Large intestine (tissue), 3 donors: ENCODE measurements at regions not wholly inside any gene's neighbourhood (a gene's known extent, or its start where the extent isn't known, plus 50 kb on each side); places are given as distances from the start of the nearest gene placed in this dataset.

Experiments
- DNase-seq, 2 donors: peaks; one replicate each; pipeline versions ENCODE4 v3.0.0 to v3.0.0-alpha.2; 2013
- H3K27ac ChIP-seq: one replicate; pipeline ENCODE4 v1.5.1; 2013; ENCODE audit warnings: low read length
- H3K27me3 ChIP-seq: 2 replicates; pipeline ENCODE4 v1.6.1; 2013; ENCODE audit warnings: low read length; ENCODE audit not compliant: control insufficient read depth, insufficient read depth
- H3K36me3 ChIP-seq: 2 replicates; pipeline ENCODE4 v1.6.1; 2013; ENCODE audit warnings: low read length; ENCODE audit not compliant: control insufficient read depth, insufficient read depth
- H3K4me1 ChIP-seq: one replicate; pipeline ENCODE4 v1.6.1; 2013; ENCODE audit warnings: low read length; ENCODE audit not compliant: control insufficient read depth, insufficient read depth
- H3K4me3 ChIP-seq: one replicate; pipeline ENCODE4 v1.5.1; 2013; ENCODE audit warnings: low read length
- H3K9me3 ChIP-seq: one replicate; pipeline ENCODE4 v1.6.1; 2013; ENCODE audit warnings: mild to moderate bottlenecking, low read depth, low read length, moderate library complexity; ENCODE audit not compliant: control insufficient read depth
- WGBS: methylation state at CpG from one replicate; pipeline ENCODE4 v1.1.5; 2013; ENCODE audit warnings: low lambda C conversion rate; ENCODE audit not compliant: insufficient coverage; 5-methylcytosine and 5-hydroxymethylcytosine counted together

DNA sequence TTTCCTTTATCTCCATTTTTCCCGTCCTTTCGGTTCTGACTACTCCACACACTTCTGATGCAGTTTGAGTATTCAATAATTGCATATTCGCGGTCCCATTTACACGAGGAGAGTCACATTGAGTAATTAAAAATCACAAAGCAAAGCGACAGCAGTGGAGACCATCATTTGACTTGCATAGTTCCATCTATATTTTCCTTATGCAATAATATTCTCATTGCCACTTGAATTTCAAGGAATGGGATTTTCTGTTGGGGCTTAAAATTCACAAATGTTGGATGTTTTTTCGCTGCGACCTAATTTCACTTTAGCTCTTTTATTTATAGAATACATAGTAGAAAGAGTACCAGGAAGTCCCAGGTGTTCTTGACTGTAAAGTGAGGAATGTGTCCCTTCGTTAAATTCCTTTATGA lies 186.8 kb downstream of the ZEB2 start:
- H3K9me3 ChIP-seq, result no peaks in the 10 kb centered on the region
- WGBS, result 66% methylated on average over 7 of the region's 9 CpGs
- no peaks in the 10 kb centered on the region for H3K27me3 ChIP-seq
- peaks cover 4% of the 10 kb centered on the region for H3K4me1 ChIP-seq
- H3K4me3 ChIP-seq, result peak overlapping the region; percentile 63
- peak in 1 of 2 donors; percentile 6 for DNase-seq
- peak overlapping the region; percentile 81 for H3K27ac ChIP-seq
- H3K36me3 ChIP-seq, result no peaks in the 10 kb centered on the region

DNA sequence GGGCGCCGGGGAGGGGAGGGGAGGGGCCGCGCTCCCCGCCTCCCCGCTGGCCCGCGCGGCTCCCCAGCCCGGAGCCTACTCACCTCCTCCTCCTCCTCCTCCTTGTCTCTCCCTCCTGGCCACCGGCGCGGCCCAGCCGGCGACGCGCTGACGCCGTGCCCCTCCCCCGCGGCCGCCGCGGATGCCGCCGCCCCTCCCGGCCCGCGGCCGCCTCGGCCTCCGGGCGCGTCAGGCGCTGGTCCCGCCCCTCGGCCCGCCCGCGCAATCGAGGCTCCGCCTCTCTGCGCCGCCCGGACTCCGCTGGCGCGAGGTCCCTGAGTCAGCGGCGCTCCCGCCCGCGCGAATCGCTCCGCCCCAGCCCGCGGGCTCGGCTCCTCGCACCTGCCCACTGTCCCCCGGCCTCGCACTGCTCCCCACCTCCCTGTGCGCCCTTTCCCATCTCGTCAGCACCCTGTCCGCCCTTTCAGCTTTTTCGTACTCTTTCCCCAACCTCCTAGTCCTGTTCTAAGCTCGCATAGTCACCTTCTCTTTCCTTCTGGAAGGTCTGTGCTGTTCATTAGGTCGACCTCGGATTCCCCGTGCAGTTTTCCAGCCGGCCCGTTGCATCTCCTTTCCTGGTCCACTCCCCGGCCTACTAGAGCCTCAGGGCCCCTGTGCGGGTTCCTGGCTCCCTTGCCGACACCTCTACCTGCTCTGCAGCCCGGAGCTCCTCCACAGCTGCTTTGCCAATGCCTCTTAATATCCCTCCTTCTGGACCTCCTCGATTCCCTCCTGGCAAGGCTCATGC lies 187.4 kb downstream of the ZEB2 start:
- Histone ChIP-seq H3K9me3 (no peaks in the 10 kb centered on the region), H3K4me3 (peak overlapping the region; percentile 63), H3K27me3 (no peaks in the 10 kb centered on the region), H3K36me3 (no peaks in the 10 kb centered on the region), H3K4me1 (peaks cover 4% of the 10 kb centered on the region), H3K27ac (peak overlapping the region; percentile 81)
- DNase-seq, result peak; percentile 90 to 96
- 22% methylated on average over 2 of the region's 77 CpGs for WGBS

DNA sequence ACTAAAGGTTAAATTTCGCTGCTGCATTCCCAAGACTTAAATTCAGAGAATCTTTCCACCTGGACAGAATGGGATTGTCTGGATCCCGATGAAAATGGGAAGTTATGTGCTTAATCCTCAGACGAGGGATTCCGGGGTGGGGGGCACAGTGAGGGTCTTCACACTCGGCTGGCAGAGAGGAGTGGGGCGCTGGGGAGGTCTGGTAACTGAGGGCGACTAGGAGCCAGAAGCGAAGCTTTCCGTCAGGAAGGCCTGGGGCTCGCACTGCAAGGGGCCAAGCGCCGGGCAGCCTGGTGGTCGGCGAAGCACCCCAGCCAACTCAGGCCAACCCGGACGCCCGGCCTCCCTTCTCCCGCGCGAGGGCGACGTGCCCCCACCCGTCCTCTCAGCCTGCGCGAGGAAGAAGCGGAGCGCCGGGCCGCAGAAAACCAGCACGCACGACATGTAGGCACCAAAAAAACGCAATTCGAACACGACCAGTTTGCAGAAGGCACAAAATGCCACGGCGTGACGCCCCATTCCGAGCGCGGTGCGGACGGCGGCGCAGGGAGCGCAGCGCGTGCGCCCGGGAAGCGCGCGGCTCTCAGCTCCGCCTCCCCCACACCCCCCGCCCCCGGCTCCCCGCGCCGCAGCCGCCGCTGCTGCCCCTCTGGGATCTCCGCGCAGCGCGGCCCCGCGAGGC lies 188.1 kb downstream of the ZEB2 start:
- peak overlapping the region; percentile 62 for H3K4me3 ChIP-seq
- H3K36me3 ChIP-seq, result no peaks in the 10 kb centered on the region
- H3K27ac ChIP-seq, result peak overlapping the region; percentile 83
- peaks cover 4% of the 10 kb centered on the region for H3K4me1 ChIP-seq
- no peak for DNase-seq
- no CpG with 5 or more reads among the region's 66 CpGs for WGBS
- H3K27me3 ChIP-seq, result no peaks in the 10 kb centered on the region
- no peaks in the 10 kb centered on the region for H3K9me3 ChIP-seq

DNA sequence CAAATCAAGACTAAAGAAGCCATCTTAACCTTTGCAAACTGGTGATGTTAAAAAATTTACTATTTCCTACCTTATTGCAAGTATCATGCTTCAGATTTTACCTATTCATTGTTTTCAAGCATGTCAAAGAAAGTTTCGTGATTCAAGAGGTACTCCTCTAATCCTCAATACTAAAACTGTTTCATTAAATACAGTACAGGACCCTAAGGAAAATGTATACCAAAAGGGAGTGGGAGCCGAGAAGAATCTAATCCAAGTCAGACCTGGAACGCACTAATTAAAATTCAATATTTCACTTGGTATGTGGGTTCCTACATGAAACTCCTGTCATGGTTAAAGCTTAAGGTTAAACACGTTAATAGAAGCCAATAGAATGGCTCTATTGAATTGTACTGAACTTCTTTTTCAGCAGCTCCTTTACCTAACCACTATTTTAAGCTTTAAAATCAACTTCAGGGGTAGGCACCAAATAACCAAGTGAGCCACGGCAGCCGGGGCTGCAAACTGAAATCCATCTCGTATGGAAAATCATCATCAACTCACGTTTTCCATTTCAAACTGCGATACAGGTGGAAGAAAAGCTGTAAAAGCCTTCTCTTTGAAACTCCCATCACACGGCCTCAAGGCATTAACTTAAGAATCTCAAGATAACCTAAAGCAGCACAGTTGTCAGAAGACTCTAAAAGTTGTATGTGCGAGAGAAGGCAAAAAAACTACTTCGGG lies 188.8 kb downstream of the ZEB2 start:
- peak in 1 of 2 donors; percentile 58 for DNase-seq
- Histone ChIP-seq H3K4me1 (peaks cover 4% of the 10 kb centered on the region), H3K9me3 (no peaks in the 10 kb centered on the region), H3K27me3 (no peaks in the 10 kb centered on the region), H3K36me3 (no peaks in the 10 kb centered on the region), H3K4me3 (peak overlapping the region; percentile 62), H3K27ac (peak overlapping the region; percentile 83)
- WGBS, result 0% methylated on average over 1 of the region's 12 CpGs

DNA sequence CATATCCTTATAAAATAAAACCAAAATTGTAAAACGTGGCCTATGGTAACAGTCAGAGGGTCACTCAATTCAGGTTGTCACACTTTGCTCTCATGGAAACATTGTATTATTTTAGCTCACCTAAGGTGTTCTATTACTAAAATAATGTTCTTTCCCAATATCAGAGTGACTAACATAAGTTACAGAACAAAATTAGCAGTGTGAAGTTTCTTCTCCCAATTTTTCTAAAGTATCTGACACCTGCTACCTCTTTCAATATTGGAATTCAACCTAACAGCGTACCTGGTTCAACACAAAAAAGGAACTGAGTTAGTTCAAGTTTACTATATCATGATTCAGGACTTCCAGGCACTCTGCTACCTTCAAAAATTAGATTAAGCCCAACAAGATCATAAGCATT lies 190.4 kb downstream of the ZEB2 start:
- no CpG with 5 or more reads among the region's 2 CpGs for WGBS
- Histone ChIP-seq H3K4me3 (no peak overlapping the region), H3K27ac (no peak overlapping the region), H3K9me3 (no peaks in the 10 kb centered on the region), H3K36me3 (no peaks in the 10 kb centered on the region), H3K27me3 (no peaks in the 10 kb centered on the region), H3K4me1 (peaks cover 7% of the 10 kb centered on the region)
- no peak for DNase-seq

DNA sequence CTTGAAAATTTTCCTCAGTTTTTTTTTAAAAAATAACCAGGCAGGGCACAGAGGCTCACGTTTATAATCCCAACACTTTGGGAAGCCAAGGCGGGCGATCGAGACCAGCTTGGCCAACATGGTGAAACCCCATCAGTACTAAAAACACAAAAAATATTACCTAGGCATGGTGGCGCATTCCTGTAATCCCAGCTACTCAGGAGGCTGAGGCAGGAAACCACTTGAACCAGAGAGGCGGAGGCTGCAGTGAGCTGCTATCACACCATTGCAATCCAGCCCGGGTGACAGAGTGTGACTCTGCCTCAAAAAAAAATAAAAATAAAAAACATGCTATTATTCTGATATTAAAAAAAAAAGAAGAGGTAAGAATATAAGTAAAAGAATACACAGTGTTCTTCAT lies 191.0 kb downstream of the ZEB2 start:
- Histone ChIP-seq H3K27ac (no peak overlapping the region), H3K36me3 (no peaks in the 10 kb centered on the region), H3K4me1 (peaks cover 9% of the 10 kb centered on the region), H3K4me3 (no peak overlapping the region), H3K9me3 (no peaks in the 10 kb centered on the region), H3K27me3 (no peaks in the 10 kb centered on the region)
- DNase-seq, result no peak
- 83% methylated on average over 1 of the region's 7 CpGs for WGBS

DNA sequence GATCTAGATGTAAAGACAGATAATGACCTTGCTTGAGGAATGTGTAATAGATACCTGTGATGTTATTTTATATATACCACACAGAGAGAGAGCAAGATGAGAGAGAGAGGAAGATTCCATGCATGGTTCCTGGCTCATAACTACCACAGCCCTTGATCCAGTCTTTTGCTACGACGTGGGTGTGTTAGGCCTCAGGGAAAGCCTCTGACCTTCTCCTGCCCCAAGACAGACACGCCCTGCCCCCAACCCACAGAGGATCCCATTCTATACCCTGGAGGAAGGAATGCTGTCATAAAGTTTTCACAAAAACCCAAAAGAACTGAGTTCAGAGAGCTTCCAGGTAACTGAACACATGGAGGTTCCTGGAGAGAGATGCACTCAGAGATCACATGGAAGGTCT lies 193.1 kb downstream of the ZEB2 start:
- DNase-seq, result no peak
- no peak overlapping the region for H3K4me3 ChIP-seq
- no CpG with 5 or more reads among the region's 3 CpGs for WGBS
- no peaks in the 10 kb centered on the region for H3K9me3 ChIP-seq
- no peaks in the 10 kb centered on the region for H3K27me3 ChIP-seq
- H3K27ac ChIP-seq, result no peak overlapping the region
- peaks cover 4% of the 10 kb centered on the region for H3K4me1 ChIP-seq
- no peaks in the 10 kb centered on the region for H3K36me3 ChIP-seq

DNA sequence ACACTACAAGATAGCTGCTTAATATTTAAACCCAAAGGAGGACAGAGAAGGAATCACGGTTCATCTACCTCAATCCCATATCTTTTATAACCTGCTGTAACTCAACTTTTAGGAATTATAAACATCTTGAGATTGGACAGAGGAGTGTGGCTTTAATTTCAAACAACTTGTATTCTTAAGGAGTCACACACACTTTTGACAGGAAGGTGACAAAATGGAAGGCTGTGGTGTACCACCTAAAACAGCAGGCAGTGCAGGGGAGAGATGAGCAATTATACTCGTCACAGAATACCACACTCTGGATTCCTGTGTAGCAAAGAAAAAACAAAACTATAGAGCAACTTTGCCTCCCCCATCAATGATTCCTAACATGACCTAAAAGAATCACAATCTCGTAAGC lies 194.8 kb downstream of the ZEB2 start:
- H3K27me3 ChIP-seq, result no peaks in the 10 kb centered on the region
- no peaks in the 10 kb centered on the region for H3K36me3 ChIP-seq
- 80% methylated on average over 1 of the region's 3 CpGs for WGBS
- no peak overlapping the region for H3K4me3 ChIP-seq
- DNase-seq, result peak in 1 of 2 donors; percentile 17
- H3K4me1 ChIP-seq, result peaks cover 4% of the 10 kb centered on the region
- H3K9me3 ChIP-seq, result no peaks in the 10 kb centered on the region
- H3K27ac ChIP-seq, result no peak overlapping the region

DNA sequence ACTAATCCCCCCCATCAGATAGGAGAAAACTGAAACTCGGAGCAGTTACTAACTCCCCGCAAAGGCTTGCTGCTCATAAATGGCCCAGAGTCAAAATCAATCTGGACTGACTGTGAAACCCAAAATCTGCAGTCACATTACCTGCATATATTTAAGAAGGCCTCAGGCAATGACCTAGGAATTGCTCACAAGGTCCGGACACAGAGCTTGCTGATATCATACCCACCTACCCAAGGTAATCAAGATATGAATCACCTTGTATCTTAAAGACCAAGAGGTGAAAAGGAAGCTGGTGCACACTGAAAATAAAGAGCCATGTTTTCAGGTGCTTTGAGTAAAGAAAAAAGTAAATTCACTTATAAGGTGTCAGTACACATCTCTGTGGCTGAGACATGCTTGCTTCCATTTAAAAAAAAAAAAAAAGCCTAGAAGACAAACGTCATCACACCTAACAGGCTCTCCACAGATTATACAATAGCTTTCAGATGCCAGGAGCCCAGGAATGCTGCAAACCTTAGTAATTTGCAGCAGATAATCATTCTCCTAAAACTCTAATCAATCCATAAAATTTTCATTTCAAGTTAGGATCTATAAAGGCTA lies 195.4 kb downstream of the ZEB2 start:
- H3K36me3 ChIP-seq, result no peaks in the 10 kb centered on the region
- no peak overlapping the region for H3K27ac ChIP-seq
- no CpG with 5 or more reads among the region's 4 CpGs for WGBS
- peaks cover 4% of the 10 kb centered on the region for H3K4me1 ChIP-seq
- no peak for DNase-seq
- H3K4me3 ChIP-seq, result no peak overlapping the region
- no peaks in the 10 kb centered on the region for H3K27me3 ChIP-seq
- no peaks in the 10 kb centered on the region for H3K9me3 ChIP-seq

DNA sequence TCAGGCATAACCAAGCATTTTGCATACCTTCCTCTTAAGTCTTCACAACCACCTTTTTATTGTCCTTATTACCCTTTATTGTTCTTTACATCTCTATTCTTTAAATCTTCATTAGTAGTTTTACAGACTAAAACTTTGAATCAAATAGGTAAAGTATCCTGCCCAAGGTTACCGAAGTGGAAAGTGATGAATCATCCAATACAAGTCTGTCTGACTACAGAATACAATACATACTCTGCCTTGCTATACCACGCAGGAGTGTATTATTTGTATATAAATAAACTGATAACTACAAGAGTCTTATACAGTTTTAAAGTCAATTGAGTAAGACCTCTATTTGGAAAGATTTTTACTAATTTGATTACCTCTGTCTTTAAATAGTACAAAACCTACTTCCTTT lies 196.0 kb downstream of the ZEB2 start:
- H3K27me3 ChIP-seq, result no peaks in the 10 kb centered on the region
- H3K4me1 ChIP-seq, result peaks cover 4% of the 10 kb centered on the region
- DNase-seq, result no peak
- H3K36me3 ChIP-seq, result no peaks in the 10 kb centered on the region
- no peaks in the 10 kb centered on the region for H3K9me3 ChIP-seq
- H3K4me3 ChIP-seq, result no peak overlapping the region
- 100% methylated on average over 1 of the region's 2 CpGs for WGBS
- H3K27ac ChIP-seq, result no peak overlapping the region
